CD4-positive, CD25-positive, alpha-beta regulatory T cell (primary cell): ENCODE measurements at regions not wholly inside any gene's neighbourhood (a gene's known extent, or its start where the extent isn't known, plus 50 kb on each side); places are given as distances from the start of the nearest gene placed in this dataset.
"Not testable (repeated sequence)": the region's sequence is repeated elsewhere in the genome, so short reads cannot be mapped to it uniquely, and the experiment has no call there.

Experiments used
- ATAC-seq, 2 donors: fragments of 150-1000 bp; cut with Tn5 transposase; one replicate each; pipeline ENCODE4 v1.10.0; 2021; ENCODE audit warnings: low read depth in 2 of 2, moderate number of reproducible peaks in 2 of 2, moderate library complexity in 1 of 2
- DNase-seq, 3 donors: peaks; one replicate each; pipeline versions ENCODE4 v3.0.0 to v3.0.0-alpha.2; 2012 to 2022; ENCODE audit warnings: mixed read lengths in 1 of 3
- H3K27ac ChIP-seq: one replicate; pipeline ENCODE4 v1.7.0; 2013; ENCODE audit warnings: mild to moderate bottlenecking, low read length; ENCODE audit not compliant: insufficient read depth, poor library complexity, severe bottlenecking
- H3K27me3 ChIP-seq: one replicate; pipeline ENCODE4 v1.7.0; 2013; ENCODE audit warnings: low read length; ENCODE audit not compliant: control insufficient read depth, insufficient read depth
- H3K36me3 ChIP-seq: one replicate; pipeline ENCODE4 v1.7.0; 2013; ENCODE audit warnings: mild to moderate bottlenecking, low read length, moderate library complexity; ENCODE audit not compliant: control insufficient read depth, insufficient read depth
- H3K4me1 ChIP-seq: 2 replicates; pipeline ENCODE4 v1.7.0; 2013; ENCODE audit warnings: mild to moderate bottlenecking, low read length; ENCODE audit not compliant: insufficient read depth, control insufficient read depth, poor library complexity, severe bottlenecking
- H3K4me3 ChIP-seq: one replicate; pipeline ENCODE4 v1.7.0; 2013; ENCODE audit warnings: low read depth, mild to moderate bottlenecking, low read length, moderate library complexity
- H3K9me3 ChIP-seq, 2 experiments: 1 replicate in 1 of 2; 2 replicates in 1 of 2; pipeline ENCODE4 v1.7.0; 2013; ENCODE audit warnings: low read length in 2 of 2, mild to moderate bottlenecking in 1 of 2, moderate library complexity in 1 of 2; ENCODE audit not compliant: control insufficient read depth in 2 of 2
- H3K27ac Mint-ChIP-seq, 3 donors: one replicate each; pipeline ENCODE4 v1.8.0; 2020 to 2022; ENCODE audit warnings: mild to moderate bottlenecking in 3 of 3, mixed read lengths in 3 of 3, moderate library complexity in 2 of 3
- H3K27me3 Mint-ChIP-seq: one replicate; pipeline ENCODE4 v1.8.0; 2022; ENCODE audit warnings: mild to moderate bottlenecking, mixed read lengths
- H3K36me3 Mint-ChIP-seq: one replicate; pipeline ENCODE4 v1.8.0; 2020; ENCODE audit warnings: mixed read lengths
- H3K4me1 Mint-ChIP-seq, 4 donors: one replicate each; pipeline ENCODE4 v1.8.0; 2020 to 2022; ENCODE audit warnings: mixed read lengths in 4 of 4, mild to moderate bottlenecking in 1 of 4
- H3K4me3 Mint-ChIP-seq, 4 donors: one replicate each; pipeline ENCODE4 v1.8.0; 2020 to 2022; ENCODE audit warnings: mild to moderate bottlenecking in 4 of 4, mixed read lengths in 4 of 4, moderate library complexity in 3 of 4
- H3K9me3 Mint-ChIP-seq, 7 donors: one replicate each; pipeline ENCODE4 v1.8.0; 2020 to 2022; ENCODE audit warnings: mixed read lengths in 7 of 7, mild to moderate bottlenecking in 3 of 7, moderate library complexity in 2 of 7

DNA sequence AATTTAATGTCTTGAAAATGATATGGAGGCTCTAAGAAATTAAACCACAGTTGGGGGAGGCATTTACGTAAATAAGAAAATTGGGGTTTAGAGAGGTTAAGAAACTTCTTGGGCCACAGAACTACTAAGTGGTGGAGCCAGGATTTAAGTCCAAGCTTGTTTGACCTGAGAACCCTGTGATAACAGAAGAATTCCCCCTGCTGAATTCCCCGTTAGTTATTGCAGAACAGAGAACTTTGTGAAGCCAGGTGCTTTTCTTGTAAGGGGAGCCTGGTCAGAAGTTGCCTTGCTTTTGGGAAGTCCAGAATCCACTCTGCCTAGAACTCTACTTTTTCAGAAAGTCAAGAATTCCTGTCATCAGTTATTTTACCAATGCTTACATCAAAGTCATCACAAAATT is 309.3 kb upstream of the SEMA6A start:
- no peaks in the 10 kb centered on the region for H3K27me3 Mint-ChIP-seq
- no peaks in the 10 kb centered on the region for H3K9me3 ChIP-seq
- no peak overlapping the region for H3K4me3 Mint-ChIP-seq
- H3K4me1 Mint-ChIP-seq: no peaks in the 10 kb centered on the region
- H3K27ac ChIP-seq: no peak overlapping the region
- H3K9me3 Mint-ChIP-seq: peaks cover 0 to 3% (median 0%) of the 10 kb centered on the region in 7 donors
- no peak overlapping the region for H3K4me3 ChIP-seq
- no peak overlapping the region for H3K27ac Mint-ChIP-seq
- no peaks in the 10 kb centered on the region for H3K4me1 ChIP-seq
- no peaks in the 10 kb centered on the region for H3K36me3 Mint-ChIP-seq
- no peak for ATAC-seq
- no peaks in the 10 kb centered on the region for H3K36me3 ChIP-seq
- no peak for DNase-seq
- H3K27me3 ChIP-seq: no peaks in the 10 kb centered on the region

DNA sequence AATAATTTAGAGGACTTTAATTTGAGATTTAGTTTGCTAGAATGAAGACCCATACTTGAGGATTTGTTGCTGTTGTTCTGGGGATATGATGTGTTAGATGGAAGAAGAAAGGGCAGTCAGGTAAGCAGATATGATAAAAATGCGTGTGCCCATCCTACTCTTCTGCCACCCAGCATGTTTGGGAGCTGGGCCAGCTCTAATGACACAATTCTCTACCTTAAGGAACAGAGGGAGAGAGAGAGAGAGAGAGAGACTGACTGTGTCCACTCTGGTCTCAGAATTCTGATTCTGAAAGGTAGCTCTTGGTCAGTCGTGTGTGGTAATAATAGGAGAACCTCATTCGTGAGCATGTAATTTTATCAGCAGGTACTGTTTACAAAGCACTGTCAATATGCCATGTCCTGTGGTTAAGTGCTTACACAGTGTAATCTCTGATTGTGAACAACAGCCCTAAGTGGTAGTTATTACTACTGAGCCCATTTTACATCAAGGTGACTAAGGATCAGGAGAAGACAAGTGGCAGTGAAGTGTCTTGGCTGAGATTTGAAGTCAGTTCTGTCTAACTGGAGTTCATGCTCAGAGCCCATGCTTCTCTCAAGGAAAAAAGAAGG is 307.4 kb upstream of the SEMA6A start:
- Mint-ChIP-seq H3K27me3 (no peaks in the 10 kb centered on the region), H3K27ac (no peak overlapping the region), H3K4me1 (no peaks in the 10 kb centered on the region), H3K36me3 (no peaks in the 10 kb centered on the region), H3K9me3 (peaks cover 0 to 8% (median 1%) of the 10 kb centered on the region in 7 donors), H3K4me3 (no peak overlapping the region)
- Histone ChIP-seq H3K27me3 (no peaks in the 10 kb centered on the region), H3K9me3 (no peaks in the 10 kb centered on the region), H3K27ac (no peak overlapping the region), H3K4me3 (no peak overlapping the region), H3K4me1 (no peaks in the 10 kb centered on the region), H3K36me3 (no peaks in the 10 kb centered on the region)
- ATAC-seq (no peak), DNase-seq (no peak)

DNA sequence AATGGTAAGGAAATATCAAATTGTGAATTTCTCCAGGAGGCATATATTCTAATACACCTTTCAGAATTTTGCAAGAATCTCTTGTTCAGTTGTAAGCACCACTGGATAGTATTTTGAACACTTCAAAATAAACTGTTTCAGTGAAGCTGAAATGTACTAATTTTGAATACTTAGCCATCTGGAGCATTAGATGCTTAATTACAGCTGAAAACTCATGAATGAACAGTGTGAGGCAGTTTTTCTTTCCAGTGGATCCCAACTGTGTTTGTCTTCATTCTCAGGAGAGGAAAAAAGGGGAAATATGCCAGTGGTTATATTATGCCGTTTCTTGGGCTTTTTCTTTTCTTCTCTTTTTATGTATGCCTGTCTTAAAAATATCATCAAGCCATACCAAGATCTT is 306.0 kb upstream of the SEMA6A start:
- Histone ChIP-seq H3K9me3 (no peaks in the 10 kb centered on the region), H3K4me3 (no peak overlapping the region), H3K27ac (no peak overlapping the region), H3K4me1 (no peaks in the 10 kb centered on the region), H3K27me3 (no peaks in the 10 kb centered on the region), H3K36me3 (no peaks in the 10 kb centered on the region)
- Mint-ChIP-seq H3K9me3 (peaks cover 0 to 5% (median 3%) of the 10 kb centered on the region in 7 donors), H3K36me3 (no peaks in the 10 kb centered on the region), H3K4me1 (no peaks in the 10 kb centered on the region), H3K27me3 (no peaks in the 10 kb centered on the region), H3K27ac (no peak overlapping the region), H3K4me3 (no peak overlapping the region)
- DNase-seq (no peak), ATAC-seq (no peak)

DNA sequence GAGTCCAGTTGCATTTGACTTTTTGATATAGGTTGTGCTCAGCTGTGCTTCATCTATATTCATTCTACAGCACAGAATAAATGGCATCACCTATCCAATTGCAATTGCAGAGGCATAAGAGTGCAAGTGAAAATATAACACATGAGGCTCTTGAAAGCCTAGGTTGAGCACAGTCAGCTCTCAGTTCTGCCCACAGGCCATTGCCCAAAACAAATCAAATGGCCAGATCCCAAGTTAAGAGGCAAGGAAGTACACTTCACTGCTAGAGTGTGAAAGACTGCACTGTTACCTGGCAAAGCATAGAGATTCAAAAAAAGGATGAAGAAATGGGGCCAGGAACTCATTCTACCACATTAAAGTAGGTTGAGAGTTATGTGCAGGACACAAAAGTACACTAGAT is 305.5 kb upstream of the SEMA6A start:
- H3K27ac Mint-ChIP-seq: no peak overlapping the region

DNA sequence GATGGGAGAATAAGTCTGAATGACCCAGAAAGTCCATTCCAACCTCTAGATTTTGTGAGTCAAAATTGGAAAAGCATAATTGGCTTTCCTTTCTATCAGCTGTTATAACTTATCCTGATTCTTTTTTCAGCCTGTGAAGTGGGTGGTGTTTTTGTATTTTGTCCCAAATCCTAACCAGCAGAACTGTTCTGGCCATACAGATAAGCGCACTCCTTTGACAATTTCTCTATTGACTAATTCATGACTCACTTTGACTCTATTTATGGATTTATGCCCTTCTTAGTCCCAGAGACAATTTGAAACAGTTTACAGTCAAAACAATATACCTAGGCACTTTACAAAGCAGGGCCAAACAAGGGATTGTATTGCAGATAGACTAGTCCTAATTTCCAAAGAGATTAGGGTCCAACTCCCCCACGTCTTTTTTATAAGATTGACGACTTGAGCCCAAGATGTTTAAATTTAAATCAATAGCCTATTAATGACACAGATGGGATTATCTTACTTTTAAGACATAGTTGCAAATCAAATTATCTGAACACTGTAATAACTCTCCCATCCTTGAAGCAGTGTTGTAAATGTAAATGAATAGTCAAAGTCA is 301.7 kb upstream of the SEMA6A start:
- no peaks in the 10 kb centered on the region for H3K27me3 Mint-ChIP-seq
- ATAC-seq: no peak

More for the DNA sequence above, 305.5 kb upstream of the SEMA6A start:
- Mint-ChIP-seq H3K4me3 (no peak overlapping the region), H3K27me3 (no peaks in the 10 kb centered on the region), H3K9me3 (peaks cover 0 to 5% (median 3%) of the 10 kb centered on the region in 7 donors), H3K36me3 (no peaks in the 10 kb centered on the region), H3K4me1 (no peaks in the 10 kb centered on the region)
- ATAC-seq (no peak), DNase-seq (no peak)
- no peak overlapping the region for H3K27ac ChIP-seq
- no peaks in the 10 kb centered on the region for H3K9me3 ChIP-seq
- no peaks in the 10 kb centered on the region for H3K4me1 ChIP-seq
- H3K27me3 ChIP-seq: no peaks in the 10 kb centered on the region
- no peaks in the 10 kb centered on the region for H3K36me3 ChIP-seq
- H3K4me3 ChIP-seq: no peak overlapping the region

DNA sequence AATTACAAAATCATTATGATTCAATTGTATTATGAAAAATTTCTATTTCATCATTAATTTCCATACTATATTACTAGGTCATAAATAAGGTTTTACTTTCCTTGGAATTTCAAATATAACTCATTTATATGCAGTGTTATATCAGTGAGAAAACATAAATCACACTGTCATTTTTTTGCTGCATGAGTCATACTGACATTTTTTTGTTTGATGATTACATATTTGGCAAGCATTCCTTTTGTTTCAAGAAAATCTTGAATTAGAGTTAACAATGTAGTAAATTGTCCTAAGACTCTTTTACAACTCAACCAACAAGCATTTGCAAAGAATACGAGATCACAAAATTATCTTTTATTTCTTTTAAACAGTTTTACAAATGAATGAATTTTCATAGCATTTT is 298.4 kb upstream of the SEMA6A start:
- Mint-ChIP-seq H3K27ac (no peak overlapping the region), H3K4me3 (no peak overlapping the region), H3K27me3 (no peaks in the 10 kb centered on the region), H3K9me3 (peaks cover 1 to 12% (median 3%) of the 10 kb centered on the region in 7 donors), H3K36me3 (no peaks in the 10 kb centered on the region), H3K4me1 (no peaks in the 10 kb centered on the region)
- Histone ChIP-seq H3K36me3 (no peaks in the 10 kb centered on the region), H3K27me3 (no peaks in the 10 kb centered on the region), H3K4me3 (no peak overlapping the region), H3K27ac (no peak overlapping the region), H3K4me1 (no peaks in the 10 kb centered on the region), H3K9me3 (no peaks in the 10 kb centered on the region)
- no peak for ATAC-seq
- no peak for DNase-seq

More for the DNA sequence above, 301.7 kb upstream of the SEMA6A start:
- DNase-seq: no peak
- Mint-ChIP-seq H3K4me3 (no peak overlapping the region), H3K36me3 (no peaks in the 10 kb centered on the region), H3K27ac (no peak overlapping the region), H3K9me3 (peaks cover 0 to 5% (median 3%) of the 10 kb centered on the region in 7 donors), H3K4me1 (no peaks in the 10 kb centered on the region)
- Histone ChIP-seq H3K36me3 (no peaks in the 10 kb centered on the region), H3K4me1 (no peaks in the 10 kb centered on the region), H3K9me3 (no peaks in the 10 kb centered on the region), H3K27me3 (no peaks in the 10 kb centered on the region), H3K27ac (no peak overlapping the region), H3K4me3 (no peak overlapping the region)

DNA sequence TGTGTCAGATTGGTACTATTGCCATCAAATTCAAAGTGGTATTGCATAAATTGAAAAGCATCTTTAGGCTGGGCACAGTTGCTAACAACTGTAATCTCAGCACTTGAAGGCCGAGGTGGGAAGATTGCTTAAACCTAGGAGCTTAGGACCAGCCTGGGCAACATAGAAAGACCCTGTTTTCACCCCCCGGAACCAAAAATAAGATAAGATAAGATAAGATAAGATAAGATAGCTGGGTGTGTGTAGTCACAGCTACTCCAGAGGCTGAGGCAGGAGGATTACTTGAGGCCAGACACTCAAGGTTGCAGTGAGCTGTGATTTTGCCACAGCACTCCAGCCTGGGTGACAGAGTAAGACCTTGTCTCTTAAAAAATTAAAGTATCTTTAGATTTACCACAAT is 297.9 kb upstream of the SEMA6A start:
- no peak overlapping the region for H3K4me3 ChIP-seq
- H3K27ac Mint-ChIP-seq: no peak overlapping the region
- no peak overlapping the region for H3K4me3 Mint-ChIP-seq
- no peaks in the 10 kb centered on the region for H3K27me3 Mint-ChIP-seq
- H3K4me1 ChIP-seq: no peaks in the 10 kb centered on the region
- DNase-seq (no peak), ATAC-seq (no peak)
- H3K4me1 Mint-ChIP-seq: no peaks in the 10 kb centered on the region
- H3K9me3 Mint-ChIP-seq: peaks cover 0 to 12% (median 3%) of the 10 kb centered on the region in 7 donors
- H3K27me3 ChIP-seq: no peaks in the 10 kb centered on the region
- H3K27ac ChIP-seq: no peak overlapping the region
- H3K9me3 ChIP-seq: no peaks in the 10 kb centered on the region
- no peaks in the 10 kb centered on the region for H3K36me3 Mint-ChIP-seq
- H3K36me3 ChIP-seq: no peaks in the 10 kb centered on the region

DNA sequence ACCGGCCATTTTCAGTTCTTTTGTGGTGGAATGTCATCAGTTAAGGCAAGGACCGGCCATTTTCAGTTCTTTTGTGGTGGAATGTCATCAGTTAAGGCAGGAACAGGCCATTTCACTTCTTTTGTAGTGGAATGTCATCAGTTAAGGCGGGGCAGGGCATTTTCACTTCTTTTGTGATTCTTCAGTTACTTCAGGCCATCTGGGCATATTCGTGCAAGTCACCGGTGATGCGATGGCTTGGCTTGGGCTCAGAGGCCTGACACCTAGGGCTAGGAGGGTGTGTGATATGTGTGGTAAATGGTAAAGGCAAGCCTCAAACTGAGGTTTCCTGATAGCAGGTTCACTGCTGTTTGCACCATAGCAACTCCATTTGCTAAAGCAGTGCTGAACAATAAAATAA is 293.2 kb upstream of the SEMA6A start:
- ATAC-seq, H3K4me3 ChIP-seq, H3K4me1 ChIP-seq, H3K4me3 Mint-ChIP-seq, H3K27me3 Mint-ChIP-seq, H3K36me3 ChIP-seq, H3K27me3 ChIP-seq, H3K27ac Mint-ChIP-seq, DNase-seq, H3K36me3 Mint-ChIP-seq, H3K9me3 ChIP-seq, H3K27ac ChIP-seq, H3K4me1 Mint-ChIP-seq: not testable (repeated sequence)
- H3K9me3 Mint-ChIP-seq: peaks cover 0 to 15% (median 4%) of the 10 kb centered on the region in 7 donors
